ENCODE measurements at regions not wholly inside any gene's neighbourhood (a gene's known extent, or its start where the extent isn't known, plus 50 kb on each side); places are given as distances from the start of the nearest gene placed in this dataset.

DNA sequence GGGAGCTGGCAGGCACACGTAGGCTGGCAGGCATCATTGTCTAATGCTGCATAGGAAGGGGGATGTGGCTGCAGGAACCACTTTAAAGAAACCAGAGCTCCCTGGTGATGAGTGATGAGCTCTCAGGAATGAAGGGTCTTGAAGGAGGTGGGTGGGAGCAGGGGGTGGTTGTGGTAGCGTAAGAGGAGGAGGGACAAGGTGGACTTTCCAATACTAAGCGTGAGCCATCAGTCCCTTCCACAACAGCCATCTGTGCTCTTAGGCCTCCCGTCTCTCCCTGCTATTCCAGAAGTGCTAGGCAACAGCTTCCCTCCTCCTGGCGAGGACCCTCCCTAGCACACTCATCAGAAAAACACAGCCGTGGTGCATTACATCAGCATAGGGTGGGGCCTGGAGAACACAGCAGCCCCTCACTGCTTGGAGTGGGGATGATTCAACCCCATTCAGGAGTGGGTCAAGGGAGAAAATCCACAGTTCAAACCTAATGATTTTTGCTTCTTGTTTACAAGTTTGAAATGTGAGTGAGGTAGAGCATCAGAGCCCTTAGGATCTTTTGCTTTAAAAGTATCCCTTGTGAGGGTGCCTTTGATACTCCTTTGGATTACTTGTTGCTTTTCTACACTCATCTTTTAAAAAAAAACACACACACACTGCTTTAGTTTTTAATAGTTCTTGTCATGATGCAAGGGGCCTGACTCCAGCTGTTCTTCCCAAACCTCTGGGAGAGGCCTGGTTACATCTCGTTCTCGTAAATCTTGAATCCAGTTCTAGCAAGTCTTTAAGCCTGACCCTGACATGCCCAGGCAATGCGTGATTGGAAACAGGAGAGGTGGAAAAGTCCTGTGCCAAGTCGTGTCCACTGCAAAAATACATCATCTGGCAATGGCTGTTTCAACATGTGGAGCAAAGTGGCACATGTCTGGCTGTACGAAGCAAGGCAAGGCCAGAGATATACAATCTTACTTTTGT is 356.4 kb upstream of the DDHD1 start (continued):
- no peak for TF ChIP-seq ZNF717 (CRISPR knock-in tag; IDR thresholded peaks at IDR 0.05)
- TF ChIP-seq, protein P1, sequence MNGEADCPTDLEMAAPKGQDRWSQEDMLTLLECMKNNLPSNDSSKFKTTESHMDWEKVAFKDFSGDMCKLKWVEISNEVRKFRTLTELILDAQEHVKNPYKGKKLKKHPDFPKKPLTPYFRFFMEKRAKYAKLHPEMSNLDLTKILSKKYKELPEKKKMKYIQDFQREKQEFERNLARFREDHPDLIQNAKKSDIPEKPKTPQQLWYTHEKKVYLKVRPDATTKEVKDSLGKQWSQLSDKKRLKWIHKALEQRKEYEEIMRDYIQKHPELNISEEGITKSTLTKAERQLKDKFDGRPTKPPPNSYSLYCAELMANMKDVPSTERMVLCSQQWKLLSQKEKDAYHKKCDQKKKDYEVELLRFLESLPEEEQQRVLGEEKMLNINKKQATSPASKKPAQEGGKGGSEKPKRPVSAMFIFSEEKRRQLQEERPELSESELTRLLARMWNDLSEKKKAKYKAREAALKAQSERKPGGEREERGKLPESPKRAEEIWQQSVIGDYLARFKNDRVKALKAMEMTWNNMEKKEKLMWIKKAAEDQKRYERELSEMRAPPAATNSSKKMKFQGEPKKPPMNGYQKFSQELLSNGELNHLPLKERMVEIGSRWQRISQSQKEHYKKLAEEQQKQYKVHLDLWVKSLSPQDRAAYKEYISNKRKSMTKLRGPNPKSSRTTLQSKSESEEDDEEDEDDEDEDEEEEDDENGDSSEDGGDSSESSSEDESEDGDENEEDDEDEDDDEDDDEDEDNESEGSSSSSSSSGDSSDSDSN (IDR thresholded peaks at IDR 0.05; ENCODE audit: borderline replicate concordance in 1 of 2, low read depth in 2 of 2, low read length in 2 of 2): no peak
- no peak for TF ChIP-seq CBX5 (IDR thresholded peaks at IDR 0.05; ENCODE audit: borderline replicate concordance, low read depth)
- no peak for TF ChIP-seq ZBTB8A (IDR thresholded peaks at IDR 0.05; ENCODE audit: partially characterized antibody)
- no peak for TF ChIP-seq MECOM (CRISPR knock-in tag; IDR thresholded peaks at IDR 0.05)
- no peak for TF ChIP-seq FOXA1 (IDR thresholded peaks at IDR 0.05; ENCODE audit: borderline replicate concordance)
- no peak for TF ChIP-seq HNRNPL (IDR thresholded peaks at IDR 0.05; ENCODE audit: low read depth, low read length)
- TF ChIP-seq, protein P2, sequence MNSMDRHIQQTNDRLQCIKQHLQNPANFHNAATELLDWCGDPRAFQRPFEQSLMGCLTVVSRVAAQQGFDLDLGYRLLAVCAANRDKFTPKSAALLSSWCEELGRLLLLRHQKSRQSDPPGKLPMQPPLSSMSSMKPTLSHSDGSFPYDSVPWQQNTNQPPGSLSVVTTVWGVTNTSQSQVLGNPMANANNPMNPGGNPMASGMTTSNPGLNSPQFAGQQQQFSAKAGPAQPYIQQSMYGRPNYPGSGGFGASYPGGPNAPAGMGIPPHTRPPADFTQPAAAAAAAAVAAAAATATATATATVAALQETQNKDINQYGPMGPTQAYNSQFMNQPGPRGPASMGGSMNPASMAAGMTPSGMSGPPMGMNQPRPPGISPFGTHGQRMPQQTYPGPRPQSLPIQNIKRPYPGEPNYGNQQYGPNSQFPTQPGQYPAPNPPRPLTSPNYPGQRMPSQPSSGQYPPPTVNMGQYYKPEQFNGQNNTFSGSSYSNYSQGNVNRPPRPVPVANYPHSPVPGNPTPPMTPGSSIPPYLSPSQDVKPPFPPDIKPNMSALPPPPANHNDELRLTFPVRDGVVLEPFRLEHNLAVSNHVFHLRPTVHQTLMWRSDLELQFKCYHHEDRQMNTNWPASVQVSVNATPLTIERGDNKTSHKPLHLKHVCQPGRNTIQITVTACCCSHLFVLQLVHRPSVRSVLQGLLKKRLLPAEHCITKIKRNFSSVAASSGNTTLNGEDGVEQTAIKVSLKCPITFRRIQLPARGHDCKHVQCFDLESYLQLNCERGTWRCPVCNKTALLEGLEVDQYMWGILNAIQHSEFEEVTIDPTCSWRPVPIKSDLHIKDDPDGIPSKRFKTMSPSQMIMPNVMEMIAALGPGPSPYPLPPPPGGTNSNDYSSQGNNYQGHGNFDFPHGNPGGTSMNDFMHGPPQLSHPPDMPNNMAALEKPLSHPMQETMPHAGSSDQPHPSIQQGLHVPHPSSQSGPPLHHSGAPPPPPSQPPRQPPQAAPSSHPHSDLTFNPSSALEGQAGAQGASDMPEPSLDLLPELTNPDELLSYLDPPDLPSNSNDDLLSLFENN (IDR thresholded peaks at IDR 0.05; ENCODE audit: low read depth in 2 of 2, low read length in 2 of 2): no peak
- no peak for TF ChIP-seq HCFC1 (IDR thresholded peaks at IDR 0.05; ENCODE audit: low read depth, low read length)
